ENCODE measurements at regions not wholly inside any gene's neighbourhood (a gene's known extent, or its start where the extent isn't known, plus 50 kb on each side); places are given as distances from the start of the nearest gene placed in this dataset.

GRCh38 chr1:59233444-59233843 is 63.5 kb upstream of the FGGY start:
- TF ChIP-seq, protein P1, sequence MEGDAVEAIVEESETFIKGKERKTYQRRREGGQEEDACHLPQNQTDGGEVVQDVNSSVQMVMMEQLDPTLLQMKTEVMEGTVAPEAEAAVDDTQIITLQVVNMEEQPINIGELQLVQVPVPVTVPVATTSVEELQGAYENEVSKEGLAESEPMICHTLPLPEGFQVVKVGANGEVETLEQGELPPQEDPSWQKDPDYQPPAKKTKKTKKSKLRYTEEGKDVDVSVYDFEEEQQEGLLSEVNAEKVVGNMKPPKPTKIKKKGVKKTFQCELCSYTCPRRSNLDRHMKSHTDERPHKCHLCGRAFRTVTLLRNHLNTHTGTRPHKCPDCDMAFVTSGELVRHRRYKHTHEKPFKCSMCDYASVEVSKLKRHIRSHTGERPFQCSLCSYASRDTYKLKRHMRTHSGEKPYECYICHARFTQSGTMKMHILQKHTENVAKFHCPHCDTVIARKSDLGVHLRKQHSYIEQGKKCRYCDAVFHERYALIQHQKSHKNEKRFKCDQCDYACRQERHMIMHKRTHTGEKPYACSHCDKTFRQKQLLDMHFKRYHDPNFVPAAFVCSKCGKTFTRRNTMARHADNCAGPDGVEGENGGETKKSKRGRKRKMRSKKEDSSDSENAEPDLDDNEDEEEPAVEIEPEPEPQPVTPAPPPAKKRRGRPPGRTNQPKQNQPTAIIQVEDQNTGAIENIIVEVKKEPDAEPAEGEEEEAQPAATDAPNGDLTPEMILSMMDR (IDR thresholded peaks at IDR 0.05; ENCODE audit: low read depth, low read length) = no peak
- no peak for TF ChIP-seq POLR2A (IDR thresholded peaks at IDR 0.05; ENCODE audit: extremely low read depth, insufficient read length)

Data from NB4 (cell line).